CD4-positive, alpha-beta T cell (primary cell): ENCODE measurements at regions not wholly inside any gene's neighbourhood (a gene's known extent, or its start where the extent isn't known, plus 50 kb on each side); places are given as distances from the start of the nearest gene placed in this dataset.

Experiments
- ATAC-seq: fragments of 200-7000 bp; cut with Tn5 transposase; one replicate; pipeline ENCODE4 v1.10.0; 2022; ENCODE audit warnings: mild to moderate bottlenecking; ENCODE audit not compliant: poor library complexity
- CTCF ChIA-PET: fragments of 350-600 bp; sonication (Branson Sonifier 250); formaldehyde crosslinking; loops from one replicate; lab custom pipeline; 2021; ENCODE audit warnings: antibody characterized with exemption, inconsistent platforms; lab: Charles Lee
- POLR2A ChIA-PET: fragments of 350-600 bp; sonication (Branson Sonifier 250); formaldehyde crosslinking; loops from one replicate; lab custom pipeline; 2021; ENCODE audit warnings: antibody characterized with exemption, inconsistent platforms; lab: Charles Lee
- DNase-seq, 14 experiments: peaks; one replicate each; pipeline ENCODE4 v3.0.0-alpha.2; 2013 to 2020; ENCODE audit warnings: mixed read lengths in 2 of 14
- H3K27ac ChIP-seq, 2 donors: one replicate each; pipeline versions ENCODE4 v1.5.1 to v1.7.0; 2013; ENCODE audit warnings: low read length in 2 of 2, low read depth in 1 of 2, mild to moderate bottlenecking in 1 of 2
- H3K27me3 ChIP-seq, 2 experiments: 1 replicate in 1 of 2; 2 replicates in 1 of 2; pipeline versions ENCODE4 v1.6.1 to v1.7.0; 2013; ENCODE audit warnings: low read length in 2 of 2, control low read depth in 1 of 2, mild to moderate bottlenecking in 1 of 2, moderate library complexity in 1 of 2; ENCODE audit not compliant: insufficient read depth in 2 of 2, control insufficient read depth in 1 of 2
- H3K36me3 ChIP-seq: one replicate; pipeline ENCODE4 v1.6.1; 2013; ENCODE audit warnings: low read length, control low read depth; ENCODE audit not compliant: insufficient read depth
- H3K4me1 ChIP-seq: one replicate; pipeline ENCODE4 v1.6.1; 2013; ENCODE audit warnings: low read length, control low read depth; ENCODE audit not compliant: insufficient read depth
- H3K4me3 ChIP-seq: one replicate; pipeline ENCODE4 v1.5.1; 2013; ENCODE audit warnings: mild to moderate bottlenecking, low read length, moderate library complexity
- H3K9me3 ChIP-seq, 2 experiments: 1 replicate in 1 of 2; 2 replicates in 1 of 2; pipeline versions ENCODE4 v1.6.1 to v1.7.0; 2013; ENCODE audit warnings: low read length in 2 of 2, mild to moderate bottlenecking in 2 of 2, control low read depth in 1 of 2, moderate library complexity in 1 of 2; ENCODE audit not compliant: control insufficient read depth in 1 of 2, insufficient read depth in 1 of 2
- H3K27ac Mint-ChIP-seq: one replicate; pipeline ENCODE4 v1.8.0; 2020; ENCODE audit warnings: mixed read lengths
- H3K27me3 Mint-ChIP-seq: one replicate; pipeline ENCODE4 v1.8.0; 2021; ENCODE audit warnings: mixed read lengths
- H3K36me3 Mint-ChIP-seq: one replicate; pipeline ENCODE4 v1.8.0; 2021; ENCODE audit warnings: low read depth, mixed read lengths
- H3K4me1 Mint-ChIP-seq: one replicate; pipeline ENCODE4 v1.8.0; 2021; ENCODE audit warnings: low read depth, mixed read lengths
- H3K4me3 Mint-ChIP-seq: one replicate; pipeline ENCODE4 v1.8.0; 2020; ENCODE audit warnings: mild to moderate bottlenecking, mixed read lengths
- H3K9me3 Mint-ChIP-seq: one replicate; pipeline ENCODE4 v1.8.0; 2020; ENCODE audit warnings: mixed read lengths
- CTCF ChIP-seq: fragments of 200-600 bp; IDR thresholded peaks from one replicate; pipeline ENCODE4 v1.8.0; 2022; ENCODE audit warnings: antibody characterized with exemption, mild to moderate bottlenecking
- intact Hi-C, 2 experiments: fragments of 100-400 bp; cut with DNase I in 1 of 2; cut with micrococcal nuclease in 1 of 2; formaldehyde crosslinking; loops; one replicate each; pipeline versions ENCODE4 v1.15.1 to v1.9.0; 2023 to 2025; cut with DNase I, micrococcal nuclease

- no peak overlapping the region for H3K27ac ChIP-seq
- H3K4me3 Mint-ChIP-seq, result no peak overlapping the region
- no peak for ATAC-seq
- intact Hi-C loops, result no loop called here
- H3K4me3 ChIP-seq, result no peak overlapping the region
- TF ChIP-seq CTCF, result no peak
- H3K27ac Mint-ChIP-seq, result no peak overlapping the region
- no peaks in the 10 kb centered on the region for H3K36me3 ChIP-seq
- no peaks in the 10 kb centered on the region for H3K4me1 ChIP-seq
- no peaks in the 10 kb centered on the region for H3K27me3 Mint-ChIP-seq
- H3K4me1 Mint-ChIP-seq, result no peaks in the 10 kb centered on the region
- H3K36me3 Mint-ChIP-seq, result peaks cover 10% of the 10 kb centered on the region
- no peak for DNase-seq
- ChIA-PET CTCF (no interaction called here), POLR2A (no interaction called here)
- peaks cover 2% of the 10 kb centered on the region for H3K9me3 Mint-ChIP-seq
- H3K9me3 ChIP-seq, result no peaks in the 10 kb centered on the region
- no peaks in the 10 kb centered on the region for H3K27me3 ChIP-seq
These were observed 82.8 kb upstream of the MAP4K3 start for GRCh38 chr2:39519886-39520285.

GRCh38 chr2:39521876-39522517 lies 84.9 kb upstream of the MAP4K3 start:
- H3K4me1 ChIP-seq, result no peaks in the 10 kb centered on the region
- H3K9me3 ChIP-seq, result no peaks in the 10 kb centered on the region
- intact Hi-C loops, result no loop called here
- ATAC-seq, result no peak
- Mint-ChIP-seq H3K27ac (no peak overlapping the region), H3K9me3 (peaks cover 2% of the 10 kb centered on the region), H3K4me3 (no peak overlapping the region), H3K27me3 (no peaks in the 10 kb centered on the region), H3K36me3 (peaks cover 10% of the 10 kb centered on the region), H3K4me1 (no peaks in the 10 kb centered on the region)
- CTCF ChIA-PET, result interaction anchor here (1.2 kb wide), 1 partner anchor 11 kb away, joined by 3 read pairs; no protein-coding TSS in a partner anchor
- no peak overlapping the region for H3K27ac ChIP-seq
- no peak overlapping the region for H3K4me3 ChIP-seq
- no peak for TF ChIP-seq CTCF
- POLR2A ChIA-PET, result no interaction called here
- no peaks in the 10 kb centered on the region for H3K36me3 ChIP-seq
- DNase-seq, result no peak
- no peaks in the 10 kb centered on the region for H3K27me3 ChIP-seq

- H3K36me3 ChIP-seq, result no peaks in the 10 kb centered on the region
- H3K4me3 ChIP-seq, result no peak overlapping the region
- POLR2A ChIA-PET, result no interaction called here
- intact Hi-C loops, result no loop called here
- no peaks in the 10 kb centered on the region for H3K27me3 Mint-ChIP-seq
- CTCF ChIA-PET, result interaction anchor here (1.2 kb wide), 1 partner anchor 12 kb away, joined by 3 read pairs; no protein-coding TSS in a partner anchor
- H3K4me3 Mint-ChIP-seq, result no peak overlapping the region
- H3K27me3 ChIP-seq, result no peaks in the 10 kb centered on the region
- peaks cover 2% of the 10 kb centered on the region for H3K9me3 Mint-ChIP-seq
- no peak for ATAC-seq
- H3K9me3 ChIP-seq, result no peaks in the 10 kb centered on the region
- H3K4me1 ChIP-seq, result no peaks in the 10 kb centered on the region
- H3K27ac Mint-ChIP-seq, result no peak overlapping the region
- DNase-seq, result no peak
- no peak overlapping the region for H3K27ac ChIP-seq
- no peak for TF ChIP-seq CTCF
- H3K36me3 Mint-ChIP-seq, result peaks cover 10% of the 10 kb centered on the region
- no peaks in the 10 kb centered on the region for H3K4me1 Mint-ChIP-seq
These were observed 85.4 kb upstream of the MAP4K3 start for GRCh38 chr2:39522518-39522877.
